ENCODE measurements at regions not wholly inside any gene's neighbourhood (a gene's known extent, or its start where the extent isn't known, plus 50 kb on each side); places are given as distances from the start of the nearest gene placed in this dataset.

DNA sequence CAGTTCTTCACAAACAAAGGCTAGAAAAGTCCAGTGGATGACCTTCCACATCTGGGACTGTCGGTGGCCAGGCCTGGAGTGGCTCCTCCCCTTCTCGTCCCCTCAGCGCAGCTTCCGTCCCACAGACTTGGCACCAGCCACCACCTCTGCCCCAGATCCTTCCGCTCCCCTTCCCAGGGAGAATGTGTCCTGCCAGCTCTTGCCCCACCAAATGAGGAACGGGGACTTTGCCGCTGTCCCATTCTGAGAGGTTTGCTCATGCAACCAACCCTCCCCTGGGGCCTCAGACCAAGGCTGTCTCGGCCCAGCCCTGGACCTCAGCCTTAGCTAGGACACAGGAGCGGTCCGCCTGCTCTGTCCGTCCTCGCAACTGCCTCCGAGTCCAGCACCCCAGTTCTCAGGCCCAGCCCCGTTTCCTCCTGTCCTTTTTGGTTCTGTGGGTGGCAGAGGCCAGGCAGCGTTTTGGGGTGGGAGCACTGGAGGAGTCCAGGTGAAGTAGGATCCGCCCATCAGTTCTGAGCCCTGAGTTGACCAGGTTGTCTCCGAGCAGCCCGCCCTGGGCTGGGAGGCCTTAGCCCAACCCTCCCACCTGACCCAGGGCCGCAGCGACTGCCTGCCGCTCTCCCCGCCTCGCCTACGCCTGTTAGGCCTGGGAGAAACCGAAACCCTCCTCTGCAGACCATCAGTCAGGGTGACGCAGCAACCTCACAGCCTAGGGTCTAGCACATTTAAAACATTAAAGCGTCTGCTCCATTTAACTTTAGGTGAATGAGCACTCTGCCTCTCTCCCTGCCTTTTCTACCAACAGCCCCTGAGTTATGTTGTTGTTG is 284.3 kb downstream of the FOXO1 start:
- Histone ChIP-seq H3K27ac (ENCODE audit: low read depth, low read length) (no peak overlapping the region), H3K9me3 (ENCODE audit: control insufficient read depth, insufficient read depth, low read length) (no peaks in the 10 kb centered on the region; the same call in 1 of the 2 replicates), H3K27me3 (ENCODE audit: control insufficient read depth, insufficient read depth, low read length) (peaks cover 8% of the 10 kb centered on the region), H3K4me3 (ENCODE audit: low read depth, low read length) (no peak overlapping the region)
- CTCF ChIA-PET = no interaction called here
- TF ChIP-seq CTCF (IDR thresholded peaks at IDR 0.05; ENCODE audit: low read depth, low read length) = no peak
- no peak for DNase-seq (ENCODE audit: low read depth, low spot score)
- POLR2A ChIA-PET = no interaction called here

DNA sequence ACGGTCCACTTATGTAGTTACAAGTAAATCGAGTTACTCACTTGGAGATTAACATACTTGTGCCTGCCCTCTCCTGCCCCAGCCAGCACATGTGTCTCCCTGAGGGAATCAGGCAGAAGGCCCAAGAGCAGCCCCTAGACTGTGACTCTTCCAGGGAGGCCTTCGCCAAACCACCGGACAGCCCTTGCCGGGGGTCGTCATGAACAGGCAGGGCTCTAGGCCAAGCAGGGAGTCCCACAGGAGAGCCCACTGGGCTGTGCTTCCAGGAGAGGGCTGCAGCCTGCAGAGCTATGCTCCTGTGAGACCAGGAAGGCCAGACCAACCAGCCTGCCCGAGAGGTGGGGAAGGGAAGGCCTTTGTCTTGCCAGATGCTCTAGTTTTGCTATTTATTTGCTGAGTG is 283.3 kb downstream of the FOXO1 start:
- Histone ChIP-seq H3K27ac (ENCODE audit: low read depth, low read length) (no peak overlapping the region), H3K27me3 (ENCODE audit: control insufficient read depth, insufficient read depth, low read length) (peaks cover 8% of the 10 kb centered on the region), H3K4me3 (ENCODE audit: low read depth, low read length) (no peak overlapping the region), H3K9me3 (ENCODE audit: control insufficient read depth, insufficient read depth, low read length) (no peaks in the 10 kb centered on the region; the same call in 1 of the 2 replicates)
- ChIA-PET POLR2A (no interaction called here), CTCF (no interaction called here)
- no peak for TF ChIP-seq CTCF (IDR thresholded peaks at IDR 0.05; ENCODE audit: low read depth, low read length)
- no peak for DNase-seq (ENCODE audit: low read depth, low spot score)

DNA sequence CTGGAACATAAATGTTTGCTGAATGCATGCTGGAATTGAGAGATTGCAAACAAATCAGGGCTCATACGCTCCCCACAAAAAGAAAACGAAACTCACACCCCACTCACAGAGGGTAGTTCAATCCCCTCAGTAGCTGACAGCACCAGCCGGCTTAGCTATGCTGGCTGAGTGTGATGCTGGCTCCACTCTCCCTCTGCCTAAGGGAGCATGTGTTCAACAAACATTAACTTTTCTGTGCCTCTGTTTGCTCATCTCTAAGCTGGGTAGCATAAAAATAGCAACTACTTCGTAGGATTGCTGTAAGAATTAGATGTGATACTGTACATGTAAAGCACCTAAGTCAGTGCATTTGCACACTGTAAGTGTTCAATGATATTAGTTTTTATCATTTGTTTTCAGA is 282.6 kb downstream of the FOXO1 start:
- ChIA-PET CTCF (no interaction called here), POLR2A (no interaction called here)
- TF ChIP-seq CTCF (IDR thresholded peaks at IDR 0.05; ENCODE audit: low read depth, low read length) = no peak
- Histone ChIP-seq H3K27ac (ENCODE audit: low read depth, low read length) (no peak overlapping the region), H3K4me3 (ENCODE audit: low read depth, low read length) (no peak overlapping the region), H3K9me3 (ENCODE audit: control insufficient read depth, insufficient read depth, low read length) (no peaks in the 10 kb centered on the region; the same call in 1 of the 2 replicates), H3K27me3 (ENCODE audit: control insufficient read depth, insufficient read depth, low read length) (peaks cover 8% of the 10 kb centered on the region)
- DNase-seq (ENCODE audit: low read depth, low spot score) = no peak

GRCh38 chr13:40384976-40385857 is 281.2 kb downstream of the FOXO1 start:
- Histone ChIP-seq H3K27ac (ENCODE audit: low read depth, low read length) (no peak overlapping the region), H3K9me3 (ENCODE audit: control insufficient read depth, insufficient read depth, low read length) (no peaks in the 10 kb centered on the region; the same call in 1 of the 2 replicates), H3K27me3 (ENCODE audit: control insufficient read depth, insufficient read depth, low read length) (peaks cover 7% of the 10 kb centered on the region), H3K4me3 (ENCODE audit: low read depth, low read length) (no peak overlapping the region)
- ChIA-PET CTCF (no interaction called here), POLR2A (no interaction called here)
- DNase-seq (ENCODE audit: low read depth, low spot score) = no peak
- no peak for TF ChIP-seq CTCF (IDR thresholded peaks at IDR 0.05; ENCODE audit: low read depth, low read length)

- ChIA-PET CTCF (no interaction called here), POLR2A (no interaction called here)
- DNase-seq (ENCODE audit: low read depth, low spot score) = no peak
- TF ChIP-seq CTCF (IDR thresholded peaks at IDR 0.05; ENCODE audit: low read depth, low read length) = no peak
- Histone ChIP-seq H3K4me3 (ENCODE audit: low read depth, low read length) (no peak overlapping the region), H3K27me3 (ENCODE audit: control insufficient read depth, insufficient read depth, low read length) (peaks cover 3% of the 10 kb centered on the region), H3K9me3 (ENCODE audit: control insufficient read depth, insufficient read depth, low read length) (no peaks in the 10 kb centered on the region; the same call in 1 of the 2 replicates), H3K27ac (ENCODE audit: low read depth, low read length) (no peak overlapping the region)
These were observed 280.6 kb downstream of the FOXO1 start for GRCh38 chr13:40385858-40386180.

All from AG04450 (cell line).